ENCODE measurements at regions not wholly inside any gene's neighbourhood (a gene's known extent, or its start where the extent isn't known, plus 50 kb on each side); places are given as distances from the start of the nearest gene placed in this dataset.

DNA sequence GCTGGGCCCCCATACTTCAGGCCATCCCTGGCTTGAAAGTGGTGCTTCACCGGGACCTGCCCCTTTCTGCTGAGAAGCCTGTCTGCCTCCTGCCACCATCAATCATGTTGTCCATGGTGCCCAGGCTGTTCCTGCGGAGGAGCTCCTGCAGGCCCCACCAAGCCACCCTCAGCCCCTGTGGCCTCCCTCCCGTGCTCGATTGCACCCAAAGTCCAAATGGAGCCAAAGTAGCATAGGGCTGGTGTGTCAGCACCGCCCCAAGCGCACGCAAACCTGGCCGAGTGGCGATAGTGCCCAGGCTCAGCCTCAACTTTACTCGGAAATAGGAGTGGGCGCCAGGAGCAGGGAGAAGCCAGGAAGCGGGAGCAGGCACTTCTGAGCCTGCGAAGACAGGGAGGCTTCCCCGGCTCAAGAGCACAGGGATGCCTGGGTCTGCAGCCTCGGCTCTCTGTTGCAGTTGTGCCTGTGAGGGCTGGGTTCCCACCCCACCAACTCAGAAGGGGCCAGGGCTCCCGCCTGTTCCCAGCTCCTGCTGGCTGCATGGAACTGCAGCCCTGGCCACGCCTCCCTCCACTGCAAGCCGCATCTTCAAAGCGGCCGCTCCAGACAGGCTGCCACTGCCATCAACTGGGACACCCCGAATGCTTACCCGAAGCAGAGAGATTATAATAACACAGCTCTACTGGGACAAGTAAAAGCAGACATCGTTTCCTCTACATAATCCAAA, 203.0 kb downstream of the ARRDC4 start:
- Histone ChIP-seq H3K4me3 (no peak overlapping the region), H3K9me3 (ENCODE audit: insufficient read depth, low read depth) (no peaks in the 10 kb centered on the region), H3K4me2 (no peak overlapping the region), H3K9me2 (ENCODE audit: insufficient read depth) (no peaks in the 10 kb centered on the region), H3F3A (ENCODE audit: insufficient read depth, low read depth) (no peaks in the 10 kb centered on the region), H3K36me3 (ENCODE audit: low read depth) (no peaks in the 10 kb centered on the region), H3K27ac (no peak overlapping the region), H2AFZ (no peak overlapping the region), H3K27me3 (ENCODE audit: insufficient read depth, low read depth) (peaks cover 32% of the 10 kb centered on the region), H4K20me1 (ENCODE audit: insufficient read depth) (no peaks in the 10 kb centered on the region), H3K79me2 (ENCODE audit: low read depth) (no peaks in the 10 kb centered on the region), H3K4me1 (replicated peaks; ENCODE audit: insufficient read depth) (no peaks in the 10 kb centered on the region)
- BruUV-seq (replicated peaks) = no TSS peak
- no peak for DNase-seq
- no peak for TF ChIP-seq EZH2 (IDR thresholded peaks at IDR 0.05; ENCODE audit: low read depth)
- TF ChIP-seq, protein P1, sequence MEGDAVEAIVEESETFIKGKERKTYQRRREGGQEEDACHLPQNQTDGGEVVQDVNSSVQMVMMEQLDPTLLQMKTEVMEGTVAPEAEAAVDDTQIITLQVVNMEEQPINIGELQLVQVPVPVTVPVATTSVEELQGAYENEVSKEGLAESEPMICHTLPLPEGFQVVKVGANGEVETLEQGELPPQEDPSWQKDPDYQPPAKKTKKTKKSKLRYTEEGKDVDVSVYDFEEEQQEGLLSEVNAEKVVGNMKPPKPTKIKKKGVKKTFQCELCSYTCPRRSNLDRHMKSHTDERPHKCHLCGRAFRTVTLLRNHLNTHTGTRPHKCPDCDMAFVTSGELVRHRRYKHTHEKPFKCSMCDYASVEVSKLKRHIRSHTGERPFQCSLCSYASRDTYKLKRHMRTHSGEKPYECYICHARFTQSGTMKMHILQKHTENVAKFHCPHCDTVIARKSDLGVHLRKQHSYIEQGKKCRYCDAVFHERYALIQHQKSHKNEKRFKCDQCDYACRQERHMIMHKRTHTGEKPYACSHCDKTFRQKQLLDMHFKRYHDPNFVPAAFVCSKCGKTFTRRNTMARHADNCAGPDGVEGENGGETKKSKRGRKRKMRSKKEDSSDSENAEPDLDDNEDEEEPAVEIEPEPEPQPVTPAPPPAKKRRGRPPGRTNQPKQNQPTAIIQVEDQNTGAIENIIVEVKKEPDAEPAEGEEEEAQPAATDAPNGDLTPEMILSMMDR (conservative IDR thresholded peaks at IDR 0.05) = no peak
- intact Hi-C loops (cut with micrococcal nuclease; ENCODE audit: unreplicated experiment) = no loop called here
- ChIA-PET POLR2A (ENCODE audit: unreplicated experiment) (no interaction called here), CTCF (no interaction called here)

GRCh38 chr15:98164571-98164970, 204.1 kb downstream of the ARRDC4 start:
- H3K79me2 ChIP-seq (ENCODE audit: low read depth) = no peaks in the 10 kb centered on the region
- intact Hi-C loops (cut with micrococcal nuclease; ENCODE audit: unreplicated experiment) = no loop called here
- H3F3A ChIP-seq (ENCODE audit: insufficient read depth, low read depth) = no peaks in the 10 kb centered on the region
- CTCF ChIA-PET = no interaction called here
- peaks cover 29% of the 10 kb centered on the region for H3K27me3 ChIP-seq (ENCODE audit: insufficient read depth, low read depth)
- H3K4me2 ChIP-seq = no peak overlapping the region
- no peak overlapping the region for H3K27ac ChIP-seq
- TF ChIP-seq EZH2 (IDR thresholded peaks at IDR 0.05; ENCODE audit: low read depth) = no peak
- TF ChIP-seq, protein P1 (conservative IDR thresholded peaks at IDR 0.05) = no peak
- no peaks in the 10 kb centered on the region for H4K20me1 ChIP-seq (ENCODE audit: insufficient read depth)
- no TSS peak for BruUV-seq (replicated peaks)
- H3K9me2 ChIP-seq (ENCODE audit: insufficient read depth) = no peaks in the 10 kb centered on the region
- no peak for DNase-seq
- no peaks in the 10 kb centered on the region for H3K9me3 ChIP-seq (ENCODE audit: insufficient read depth, low read depth)
- no peaks in the 10 kb centered on the region for H3K36me3 ChIP-seq (ENCODE audit: low read depth)
- no peaks in the 10 kb centered on the region for H3K4me1 ChIP-seq (replicated peaks; ENCODE audit: insufficient read depth)
- no peak overlapping the region for H3K4me3 ChIP-seq
- no peak overlapping the region for H2AFZ ChIP-seq
- POLR2A ChIA-PET (ENCODE audit: unreplicated experiment) = no interaction called here

GRCh38 chr15:98164986-98165385, 204.5 kb downstream of the ARRDC4 start:
- no peak overlapping the region for H3K4me2 ChIP-seq
- H3K9me2 ChIP-seq (ENCODE audit: insufficient read depth) = no peaks in the 10 kb centered on the region
- BruUV-seq (replicated peaks) = no TSS peak
- H3K27ac ChIP-seq = no peak overlapping the region
- H3K79me2 ChIP-seq (ENCODE audit: low read depth) = no peaks in the 10 kb centered on the region
- peaks cover 28% of the 10 kb centered on the region for H3K27me3 ChIP-seq (ENCODE audit: insufficient read depth, low read depth)
- no peaks in the 10 kb centered on the region for H3K4me1 ChIP-seq (replicated peaks; ENCODE audit: insufficient read depth)
- no peaks in the 10 kb centered on the region for H4K20me1 ChIP-seq (ENCODE audit: insufficient read depth)
- H3K9me3 ChIP-seq (ENCODE audit: insufficient read depth, low read depth) = no peaks in the 10 kb centered on the region
- no peak overlapping the region for H2AFZ ChIP-seq
- no peaks in the 10 kb centered on the region for H3F3A ChIP-seq (ENCODE audit: insufficient read depth, low read depth)
- POLR2A ChIA-PET (ENCODE audit: unreplicated experiment) = no interaction called here
- no peak for DNase-seq
- intact Hi-C loops (cut with micrococcal nuclease; ENCODE audit: unreplicated experiment) = no loop called here
- H3K4me3 ChIP-seq = no peak overlapping the region
- TF ChIP-seq, protein P1 (conservative IDR thresholded peaks at IDR 0.05) = no peak
- TF ChIP-seq EZH2 (IDR thresholded peaks at IDR 0.05; ENCODE audit: low read depth) = no peak
- CTCF ChIA-PET = no interaction called here
- no peaks in the 10 kb centered on the region for H3K36me3 ChIP-seq (ENCODE audit: low read depth)
